SW480 (cell line): ENCODE measurements at regions not wholly inside any gene's neighbourhood (a gene's known extent, or its start where the extent isn't known, plus 50 kb on each side); places are given as distances from the start of the nearest gene placed in this dataset.
"Not testable (repeated sequence)": the region's sequence is repeated elsewhere in the genome, so short reads cannot be mapped to it uniquely, and the experiment has no call there.

ENCODE experiments used
- DNase-seq: peaks from one replicate; pipeline ENCODE4 v3.0.0-alpha.2; 2016; ENCODE audit warnings: low spot score

DNA sequence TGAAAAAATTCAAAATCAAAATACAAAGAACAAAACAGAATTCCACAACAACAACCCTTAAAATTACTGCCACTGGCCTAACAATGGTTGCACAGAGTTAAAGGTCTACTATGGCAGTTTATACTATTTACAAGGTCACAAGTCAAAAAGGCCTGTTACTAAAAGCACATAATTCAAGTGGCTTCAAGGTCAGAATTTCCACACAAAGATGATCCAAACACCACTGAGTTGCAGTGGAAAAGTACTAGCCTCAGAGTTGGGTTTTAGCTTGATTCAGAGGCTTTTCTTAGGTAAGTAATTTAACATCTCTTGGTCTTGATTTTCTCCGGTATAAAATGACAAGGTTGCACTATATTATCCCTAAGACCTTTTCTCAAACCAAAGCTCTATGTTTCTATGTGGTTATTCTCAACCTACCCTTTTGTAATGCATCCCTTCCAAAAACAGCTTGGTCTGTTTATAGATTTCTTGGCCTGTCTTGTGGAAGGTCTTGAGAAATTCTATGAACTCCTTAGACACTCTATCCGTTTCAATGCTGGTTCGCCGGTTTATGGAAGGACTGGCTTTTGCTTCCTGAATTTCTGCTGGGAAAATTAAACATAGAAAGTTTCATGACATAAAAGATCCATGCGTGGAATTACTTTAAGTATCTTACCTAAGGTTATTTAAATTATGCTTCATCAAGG lies 69.5 kb downstream of the MDH2 start:
- DNase-seq, result not testable (repeated sequence)

- peak; percentile 92 for DNase-seq
These were observed 70.5 kb downstream of the MDH2 start for GRCh38 chr7:76118253-76119036.

- no peak for DNase-seq
These were observed 73.1 kb downstream of the MDH2 start for GRCh38 chr7:76121044-76121443.

DNA sequence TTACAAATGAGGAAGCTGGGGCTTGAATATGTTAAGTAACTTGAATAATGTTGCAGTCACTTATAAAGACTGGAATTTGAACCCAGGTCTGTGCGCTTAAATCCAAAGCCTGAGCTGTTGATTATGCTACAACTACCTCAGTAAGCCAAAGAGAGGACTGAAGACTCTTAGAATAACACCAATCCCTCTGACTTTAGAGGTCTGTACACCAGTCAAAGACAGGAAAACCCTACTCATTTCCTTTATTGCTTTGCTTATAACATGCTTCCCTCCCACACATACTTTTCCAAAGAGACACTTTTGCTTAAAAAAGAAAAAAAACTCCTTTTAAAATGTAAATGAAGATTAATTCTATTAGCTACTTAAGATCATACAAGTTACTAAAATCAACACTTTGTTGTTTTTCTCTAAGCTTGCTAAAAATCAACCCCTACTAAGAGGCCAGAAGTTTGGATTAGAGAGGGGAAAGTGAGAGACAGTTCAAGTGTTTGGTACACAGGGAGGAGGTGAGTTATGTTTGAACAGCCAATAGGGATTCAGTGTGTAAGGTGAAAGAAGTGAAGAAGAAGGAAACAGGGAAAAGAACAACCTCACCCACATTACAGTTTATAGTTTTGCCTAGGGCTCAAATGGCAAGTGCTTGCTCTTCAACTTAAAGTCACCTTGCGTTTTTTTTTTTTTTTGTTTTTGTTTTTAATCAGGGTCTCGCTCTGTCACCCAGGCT lies 74.8 kb downstream of the MDH2 start:
- DNase-seq, result no peak

GRCh38 chr7:76123316-76123715 lies 75.4 kb downstream of the MDH2 start:
- DNase-seq, result no peak

- DNase-seq, result no peak
These were observed 76.1 kb upstream of the SRRM3 start for GRCh38 chr7:76125560-76125959.

DNA sequence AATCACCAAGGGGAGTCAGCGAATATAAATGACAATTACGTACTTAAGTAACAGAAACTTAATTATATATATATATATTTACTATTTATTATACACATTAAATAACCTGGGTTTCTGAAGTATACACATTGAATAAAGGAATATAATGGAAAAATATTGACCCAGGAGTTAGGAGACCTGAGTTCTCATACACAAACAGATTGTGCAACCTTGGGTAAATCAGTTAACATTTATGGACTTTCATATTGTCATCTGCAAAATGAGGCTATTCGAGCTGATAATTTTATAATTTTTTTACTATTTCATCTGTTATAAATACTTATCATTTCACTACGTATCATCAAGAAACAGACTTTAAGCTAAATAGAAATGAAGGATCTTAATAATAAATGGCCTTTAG lies 75.1 kb upstream of the SRRM3 start:
- DNase-seq, result no peak

DNA sequence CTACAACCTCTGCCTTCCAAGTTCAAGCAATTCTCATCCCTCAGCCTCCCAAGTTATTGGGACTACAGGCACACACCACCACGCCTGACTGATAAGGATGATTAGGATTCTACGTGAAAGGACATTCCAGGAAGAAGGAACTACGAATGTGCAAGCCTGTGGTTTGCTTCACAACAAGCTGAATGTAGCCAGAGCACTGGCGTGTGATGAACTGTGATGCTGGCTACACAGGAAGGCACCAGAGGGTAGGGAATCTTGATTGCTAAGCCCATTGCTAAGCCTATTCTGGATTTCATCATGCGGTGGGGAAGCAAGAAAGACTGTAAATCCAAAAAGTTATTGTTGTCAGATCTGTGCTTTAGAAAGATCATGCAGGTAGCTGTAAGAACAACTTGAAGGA lies 72.3 kb upstream of the SRRM3 start:
- no peak for DNase-seq

- DNase-seq, result no peak
These were observed 71.9 kb upstream of the SRRM3 start for GRCh38 chr7:76129836-76130235.

- peak; percentile 73 for DNase-seq
These were observed 71.0 kb upstream of the SRRM3 start for GRCh38 chr7:76130661-76131060.

DNA sequence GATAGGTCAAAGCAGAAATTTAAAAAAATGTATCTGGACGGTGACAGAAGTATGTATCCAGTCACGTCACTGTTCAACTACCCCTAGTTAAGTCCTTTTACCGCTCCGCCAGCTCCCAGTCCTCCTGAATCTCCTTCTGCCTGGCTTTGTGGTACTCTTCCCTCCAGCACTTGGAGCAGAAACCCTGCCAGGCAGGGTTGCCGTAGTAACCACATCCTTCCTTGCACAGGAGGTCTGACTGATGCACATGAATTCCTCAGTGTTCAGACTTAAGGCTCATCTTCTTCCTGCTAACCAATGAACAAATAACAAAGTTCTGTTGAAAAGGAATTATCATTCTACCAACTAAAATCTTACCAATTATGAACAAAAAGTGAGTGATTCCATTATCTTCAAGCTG lies 69.8 kb upstream of the SRRM3 start:
- not testable (repeated sequence) for DNase-seq

DNA sequence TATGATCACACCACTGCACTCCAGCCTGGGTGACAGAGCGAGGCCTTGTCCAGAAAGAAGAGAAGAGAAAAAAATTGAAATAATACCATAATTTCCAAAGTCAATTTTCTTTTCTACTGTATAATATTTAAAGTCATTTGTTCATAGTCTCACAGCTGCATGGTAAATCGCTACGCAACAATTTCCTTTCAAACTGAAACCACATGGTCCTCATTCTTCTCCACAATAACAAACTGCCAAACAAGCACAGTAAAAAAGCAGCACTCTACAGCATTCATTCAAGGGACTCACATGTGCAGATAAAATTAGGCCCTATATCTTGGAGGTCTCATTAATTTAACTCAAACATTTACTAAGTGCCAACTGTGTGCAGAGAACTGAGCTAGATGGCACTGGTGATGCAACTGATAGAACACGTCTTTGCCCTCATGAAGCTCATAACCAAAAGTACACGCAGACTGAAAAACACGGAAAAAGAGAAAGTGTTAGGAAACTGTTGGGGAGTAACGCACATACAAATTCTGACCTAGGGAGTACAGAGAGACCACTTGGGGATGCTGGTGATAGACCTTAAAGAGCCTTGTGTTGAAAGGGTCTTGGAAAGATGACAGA lies 68.4 kb upstream of the SRRM3 start:
- DNase-seq, result no peak

DNA sequence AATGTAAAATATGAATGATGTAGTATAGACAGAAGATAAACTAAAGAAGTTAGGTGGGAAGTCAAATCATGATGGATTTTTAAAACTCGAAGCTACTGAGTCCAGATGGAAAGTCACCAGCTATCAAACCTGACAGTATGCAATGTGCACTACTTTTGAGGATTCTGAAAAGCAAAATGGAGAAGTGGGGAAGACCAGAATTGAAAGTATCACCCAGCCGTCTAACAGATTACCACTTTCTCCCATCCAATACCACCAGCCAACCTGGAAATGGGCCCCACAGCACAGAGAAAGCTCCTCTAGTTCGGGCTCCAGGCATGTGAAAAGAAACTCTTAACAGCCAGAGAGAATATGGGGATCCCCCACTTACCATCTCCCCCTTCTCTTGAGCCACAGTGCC lies 67.9 kb upstream of the SRRM3 start:
- no peak for DNase-seq

DNA sequence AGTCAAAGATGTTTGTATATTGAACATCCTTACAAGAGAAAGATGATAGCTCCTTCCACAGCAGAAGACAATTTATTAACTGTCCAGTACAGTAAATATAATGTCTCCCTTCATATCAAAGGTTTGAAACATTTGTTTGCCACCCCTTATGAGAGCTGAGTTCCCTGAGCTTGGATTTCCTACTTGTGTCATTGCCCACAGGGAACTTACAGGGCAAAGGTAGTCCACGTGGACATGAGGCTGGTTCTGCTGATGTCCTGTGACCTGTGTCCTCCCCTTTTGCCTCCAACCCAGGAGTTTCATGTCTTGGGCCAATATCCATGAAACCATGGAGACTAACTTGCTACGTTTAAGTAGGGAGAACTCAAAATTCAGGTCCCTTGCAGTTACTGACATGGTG lies 66.4 kb upstream of the SRRM3 start:
- DNase-seq, result not testable (repeated sequence)

DNA sequence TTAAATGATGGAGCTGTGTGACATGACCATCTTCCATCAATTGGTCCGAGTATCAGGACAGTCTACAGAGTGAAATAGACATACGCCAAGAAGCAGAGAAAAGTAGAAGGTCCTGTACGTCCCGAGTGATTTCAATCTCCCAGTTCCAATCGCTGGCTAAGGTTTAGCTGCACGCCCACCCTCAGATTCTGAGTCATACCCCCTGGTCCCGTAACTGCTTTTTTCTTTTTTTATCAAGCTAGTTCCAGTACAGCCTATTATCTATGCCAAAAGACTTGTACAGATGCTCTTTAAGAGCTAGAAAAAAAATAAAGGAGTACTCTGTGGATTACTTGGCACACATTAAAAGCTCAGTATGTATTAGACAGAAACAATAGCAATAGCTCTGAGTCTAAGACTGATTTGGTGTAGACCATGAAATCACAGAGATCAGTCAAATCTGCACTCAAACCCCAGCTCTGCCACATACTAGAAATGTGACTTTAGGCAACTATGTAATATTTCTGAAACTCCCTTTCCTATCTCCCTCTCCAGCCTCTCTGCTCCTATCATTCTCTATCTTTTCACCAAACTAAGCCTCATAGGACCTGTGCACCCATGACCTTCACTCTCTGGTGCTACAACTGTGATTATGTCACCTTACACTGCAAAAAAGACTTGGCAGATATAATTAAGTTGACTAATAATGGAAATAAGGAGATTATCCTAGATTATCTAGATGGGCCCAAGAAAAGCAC lies 63.0 kb upstream of the SRRM3 start:
- DNase-seq, result not testable (repeated sequence)

- DNase-seq, result no peak
These were observed 62.0 kb upstream of the SRRM3 start for GRCh38 chr7:76139670-76140069.

GRCh38 chr7:76140259-76140658 lies 61.4 kb upstream of the SRRM3 start:
- DNase-seq, result not testable (repeated sequence)

- no peak for DNase-seq
These were observed 58.8 kb upstream of the SRRM3 start for GRCh38 chr7:76142861-76143260.

- not testable (repeated sequence) for DNase-seq
These were observed 56.9 kb upstream of the SRRM3 start for GRCh38 chr7:76144664-76145270.

- no peak for DNase-seq
These were observed 55.3 kb upstream of the SRRM3 start for GRCh38 chr7:76146374-76146773.

GRCh38 chr7:76148947-76149346 lies 52.7 kb upstream of the SRRM3 start:
- DNase-seq, result not testable (repeated sequence)
